ENCODE measurements at regions not wholly inside any gene's neighbourhood (a gene's known extent, or its start where the extent isn't known, plus 50 kb on each side); places are given as distances from the start of the nearest gene placed in this dataset.

DNA sequence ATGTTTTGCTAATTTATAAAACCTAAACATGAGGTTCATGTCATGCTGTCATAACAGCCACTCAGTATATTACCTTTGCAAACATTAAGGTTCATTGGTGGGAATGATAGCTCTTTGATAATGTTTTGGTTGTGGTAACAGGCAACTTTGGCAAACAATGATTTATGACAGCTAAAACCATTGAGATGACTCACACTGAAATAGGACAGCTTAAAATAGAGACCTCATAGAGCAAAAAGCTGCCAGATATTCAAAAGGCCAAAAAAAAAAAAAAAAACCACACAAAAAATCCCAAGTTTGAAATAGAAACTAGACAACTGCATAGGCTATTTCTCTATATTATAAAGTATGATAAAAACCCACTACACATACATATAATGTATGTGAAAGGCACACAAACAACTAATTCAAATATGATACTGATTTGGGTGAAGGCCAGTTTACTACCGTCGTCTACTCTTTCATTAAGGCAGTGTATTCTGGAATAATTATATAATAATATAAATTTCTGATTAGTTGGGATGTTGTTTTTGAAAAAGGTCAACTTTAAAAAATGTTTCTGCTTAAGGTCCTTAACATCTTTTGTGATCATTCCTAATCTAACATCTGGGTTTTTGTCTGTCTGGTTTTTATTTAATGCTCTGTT is 646.0 kb upstream of the PITX2 start:
- H2BK15ac ChIP-seq (ENCODE audit: low read length) = no peak overlapping the region
- no peaks in the 10 kb centered on the region for H3K23me2 ChIP-seq (ENCODE audit: low read depth, low read length)
- no peak overlapping the region for H2BK12ac ChIP-seq (ENCODE audit: low read depth, low read length)
- H3K14ac ChIP-seq (ENCODE audit: insufficient read length) = no peak overlapping the region
- H3K36me3 ChIP-seq (ENCODE audit: control insufficient read depth in 2 of 4, insufficient read depth in 4 of 4, low read length in 3 of 4) = no peaks in the 10 kb centered on the region
- no peak overlapping the region for H3K4me3 ChIP-seq (ENCODE audit: extremely low read depth in 1 of 4, insufficient read depth in 2 of 4, low read depth in 3 of 4, low read length in 4 of 4)
- no peak overlapping the region for H2AK5ac ChIP-seq (ENCODE audit: low read depth, low read length)
- no peaks in the 10 kb centered on the region for H3K9me3 ChIP-seq (ENCODE audit: insufficient read depth in 2 of 2, low read depth in 1 of 2, low read length in 1 of 2)
- H3K18ac ChIP-seq (ENCODE audit: extremely low read depth, low read length) = no peak overlapping the region
- no peak overlapping the region for H3K4ac ChIP-seq (replicated peaks; ENCODE audit: insufficient read length, low read depth, low read length)
- 95% methylated on average over 2 of the region's 2 CpGs; no CpG with 5 or more reads in 1 of the 2 experiments for WGBS, 2 experiments (ENCODE audit: extremely low coverage in 1 of 2, insufficient coverage in 1 of 2, insufficient read length in 1 of 2, insufficient replicate concordance in 2 of 2, low coverage in 1 of 2, low lambda C conversion rate in 2 of 2, missing lambda C conversion rate in 1 of 2)
- no peaks in the 10 kb centered on the region for H3K79me1 ChIP-seq (ENCODE audit: low read depth, low read length)
- H3K4me2 ChIP-seq (ENCODE audit: insufficient read depth in 1 of 2, low read depth in 2 of 2, low read length in 2 of 2) = no peak overlapping the region
- H2BK120ac ChIP-seq (replicated peaks; ENCODE audit: low read depth, low read length) = no peak overlapping the region
- no peak overlapping the region for H4K91ac ChIP-seq (replicated peaks; ENCODE audit: insufficient read length, low read length)
- DNase-seq (ENCODE audit: low read depth in 1 of 2, low spot score in 2 of 2) (no peak), FAIRE-seq (no peak)
- H3K4me1 ChIP-seq (replicated peaks in 1 of 4; ENCODE audit: control insufficient read depth in 3 of 4, insufficient read depth in 4 of 4, low read length in 3 of 4) = peaks cover 0 to 4% (median 1%) of the 10 kb centered on the region in 4 experiments; a peak in 3 of 7 replicates
- H3K9ac ChIP-seq (replicated peaks in 1 of 4; ENCODE audit: extremely low read depth in 1 of 4, low read depth in 3 of 4, low read length in 3 of 4) = no peak overlapping the region
- no peak overlapping the region for H3K27ac ChIP-seq (ENCODE audit: low read depth, low read length)
- H4K5ac ChIP-seq (ENCODE audit: insufficient read length, low read depth, low read length) = no peak overlapping the region
- no peaks in the 10 kb centered on the region for H3K79me2 ChIP-seq (ENCODE audit: control insufficient read depth in 1 of 2, insufficient read depth in 2 of 2, low read length in 2 of 2)
- H3K23ac ChIP-seq (ENCODE audit: insufficient read length) = no peak overlapping the region
- no peaks in the 10 kb centered on the region for H3K27me3 ChIP-seq (replicated peaks in 1 of 4; ENCODE audit: control insufficient read depth in 3 of 4, extremely low read depth in 1 of 4, insufficient read depth in 3 of 4, low read length in 3 of 4)
- no peak overlapping the region for H2BK20ac ChIP-seq (ENCODE audit: low read length)
- POLR2A ChIA-PET (ENCODE audit: partially characterized antibody) = no interaction called here
- H4K20me1 ChIP-seq (replicated peaks in 1 of 2; ENCODE audit: control insufficient read depth in 1 of 2, insufficient read depth in 2 of 2, low read length in 2 of 2) = no peaks in the 10 kb centered on the region
- no peak overlapping the region for H2BK5ac ChIP-seq (ENCODE audit: low read depth, low read length)
- CTCF ChIA-PET (ENCODE audit: partially characterized antibody) = interaction anchor here (0.6 to 2.5 kb wide), 3 partner anchors 9 to 105 kb away, joined by 3 to 13 read pairs (median 6); no protein-coding TSS in a partner anchor
- no peak overlapping the region for H4K8ac ChIP-seq (ENCODE audit: extremely low read depth, insufficient read depth, low read length)
- no peak overlapping the region for H3K56ac ChIP-seq (replicated peaks; ENCODE audit: insufficient read length, low read depth, low read length)
- no peak overlapping the region for H2AFZ ChIP-seq (ENCODE audit: low read length)
